Spleen (tissue), 11 donors: ENCODE measurements at regions not wholly inside any gene's neighbourhood (a gene's known extent, or its start where the extent isn't known, plus 50 kb on each side); places are given as distances from the start of the nearest gene placed in this dataset.
"Not testable (repeated sequence)": the region's sequence is repeated elsewhere in the genome, so short reads cannot be mapped to it uniquely, and the experiment has no call there.

Experiments
- DNase-seq: peaks from one replicate; pipeline ENCODE4 v3.0.0-alpha.2; 2020
- H3K27ac ChIP-seq, 8 donors: fragments of 200-600 bp; sonication (generic) in 7 of 8; 1 replicate in 4 of 8; 2 replicates in 4 of 8; pipeline versions ENCODE4 v1.5.0 to v1.8.0; 2016 to 2021; ENCODE audit warnings: inconsistent platforms in 4 of 8, mild to moderate bottlenecking in 4 of 8, moderate library complexity in 1 of 8
- H3K27me3 ChIP-seq, 7 donors: fragments of 200-600 bp; sonication (generic) in 6 of 7; replicated peaks in 1 of 7; 1 replicate in 4 of 7; 2 replicates in 3 of 7; pipeline versions ENCODE4 v1.5.0 to v1.8.0; 2016 to 2021; ENCODE audit warnings: inconsistent platforms in 3 of 7, mild to moderate bottlenecking in 1 of 7
- H3K36me3 ChIP-seq, 6 donors: fragments of 200-600 bp; sonication (generic) in 5 of 6; 1 replicate in 4 of 6; 2 replicates in 2 of 6; pipeline versions ENCODE4 v1.5.0 to v1.8.0; 2016 to 2021; ENCODE audit warnings: inconsistent platforms in 2 of 6
- H3K4me1 ChIP-seq, 6 donors: fragments of 200-600 bp; sonication (generic) in 5 of 6; 1 replicate in 3 of 6; 2 replicates in 3 of 6; pipeline versions ENCODE4 v1.5.0 to v1.8.0; 2016 to 2021; ENCODE audit warnings: inconsistent platforms in 3 of 6
- H3K4me3 ChIP-seq, 8 donors: fragments of 200-600 bp; sonication (generic) in 7 of 8; 1 replicate in 4 of 8; 2 replicates in 4 of 8; pipeline versions ENCODE4 v1.5.0 to v1.8.0; 2016 to 2021; ENCODE audit warnings: inconsistent platforms in 4 of 8, mild to moderate bottlenecking in 4 of 8, moderate library complexity in 2 of 8
- H3K9me3 ChIP-seq, 8 donors: fragments of 200-600 bp; sonication (generic) in 7 of 8; 1 replicate in 4 of 8; 2 replicates in 4 of 8; pipeline versions ENCODE4 v1.5.0 to v1.8.0; 2016 to 2021; ENCODE audit warnings: inconsistent platforms in 4 of 8
- POLR2A ChIP-seq, 3 donors: fragments of 450-650 bp; IDR thresholded peaks; one replicate each; pipeline ENCODE4 v1.5.1; 2017; ENCODE audit warnings: antibody characterized with exemption in 3 of 3, mild to moderate bottlenecking in 1 of 3
- POLR2AphosphoS5 ChIP-seq, 3 donors: sonication (generic); formaldehyde crosslinking; IDR thresholded peaks; one replicate each; pipeline ENCODE4 v1.5.1; 2017; ENCODE audit warnings: antibody characterized with exemption in 3 of 3
- WGBS, 5 donors: extraction: QIAGEN DNeasy Blood & Tissue Kit in 3 of 5; methylation state at CpG; one replicate each; pipeline versions ENCODE4 v1.1.5 to v1.1.7; 2013 to 2018; 5-methylcytosine and 5-hydroxymethylcytosine counted together
- intact Hi-C: fragments of 100-400 bp; cut with DNase I; formaldehyde crosslinking; loops from one replicate; pipeline ENCODE4 v1.15.0; 2023; ENCODE audit warnings: low total_unique reads
- TF ChIP-seq, protein P1 (sequence below), 11 experiments: fragments of 200-600 bp in 7 of 11; fragments of 450-650 bp in 4 of 11; sonication (generic) in 4 of 11; IDR thresholded peaks in 8 of 11; conservative IDR thresholded peaks in 3 of 11; 1 replicate in 7 of 11; 2 replicates in 4 of 11; pipeline versions ENCODE4 v1.4.0 to v1.8.0; 2016 to 2021; ENCODE audit warnings: antibody characterized with exemption in 11 of 11, inconsistent platforms in 4 of 11, mild to moderate bottlenecking in 1 of 11
- donor health status: healthy with polysubstance abuse.
- donor health status: DM: no; HTN: no; CAD: no; lungs with moderate emphysema.
- donor health status: DM: no; HTN: no; CAD: no.
- donor health status: Bipolar disorder and iron deficiency.
- donor health status: healthy.
- donor health status: DM: no; HTN: no; CAD: no.
- donor health status: DM: yes; HTN: yes; CAD: no.

- Histone ChIP-seq H3K27ac (no peak overlapping the region), H3K36me3 (no peaks in the 10 kb centered on the region), H3K4me1 (no peaks in the 10 kb centered on the region), H3K4me3 (no peak overlapping the region), H3K9me3 (no peaks in the 10 kb centered on the region), H3K27me3 (no peaks in the 10 kb centered on the region)
- no peak for DNase-seq
- intact Hi-C loops: no loop called here
- TF ChIP-seq, protein P1, sequence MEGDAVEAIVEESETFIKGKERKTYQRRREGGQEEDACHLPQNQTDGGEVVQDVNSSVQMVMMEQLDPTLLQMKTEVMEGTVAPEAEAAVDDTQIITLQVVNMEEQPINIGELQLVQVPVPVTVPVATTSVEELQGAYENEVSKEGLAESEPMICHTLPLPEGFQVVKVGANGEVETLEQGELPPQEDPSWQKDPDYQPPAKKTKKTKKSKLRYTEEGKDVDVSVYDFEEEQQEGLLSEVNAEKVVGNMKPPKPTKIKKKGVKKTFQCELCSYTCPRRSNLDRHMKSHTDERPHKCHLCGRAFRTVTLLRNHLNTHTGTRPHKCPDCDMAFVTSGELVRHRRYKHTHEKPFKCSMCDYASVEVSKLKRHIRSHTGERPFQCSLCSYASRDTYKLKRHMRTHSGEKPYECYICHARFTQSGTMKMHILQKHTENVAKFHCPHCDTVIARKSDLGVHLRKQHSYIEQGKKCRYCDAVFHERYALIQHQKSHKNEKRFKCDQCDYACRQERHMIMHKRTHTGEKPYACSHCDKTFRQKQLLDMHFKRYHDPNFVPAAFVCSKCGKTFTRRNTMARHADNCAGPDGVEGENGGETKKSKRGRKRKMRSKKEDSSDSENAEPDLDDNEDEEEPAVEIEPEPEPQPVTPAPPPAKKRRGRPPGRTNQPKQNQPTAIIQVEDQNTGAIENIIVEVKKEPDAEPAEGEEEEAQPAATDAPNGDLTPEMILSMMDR (IDR thresholded peaks at IDR 0.05 in 8 of 11, conservative IDR thresholded peaks at IDR 0.05 in 3 of 11): no peak
- no peak for TF ChIP-seq POLR2A (IDR thresholded peaks at IDR 0.05)
- TF ChIP-seq POLR2AphosphoS5 (IDR thresholded peaks at IDR 0.05): no peak
- 64 to 85% (median 79%) methylated on average over 2 of the region's 2 CpGs for WGBS, 5 donors
Measured at GRCh38 chr3:161637559-161637958, 141.0 kb downstream of the OTOL1 start.

- DNase-seq, H3K4me1 ChIP-seq, H3K27me3 ChIP-seq, H3K36me3 ChIP-seq, H3K4me3 ChIP-seq, intact Hi-C loops, H3K27ac ChIP-seq, H3K9me3 ChIP-seq: not testable (repeated sequence)
- 72 to 86% (median 78%) methylated on average over 5 of the region's 5 CpGs for WGBS, 5 donors
Measured at GRCh38 chr3:161639095-161639494, 142.5 kb downstream of the OTOL1 start.

DNA sequence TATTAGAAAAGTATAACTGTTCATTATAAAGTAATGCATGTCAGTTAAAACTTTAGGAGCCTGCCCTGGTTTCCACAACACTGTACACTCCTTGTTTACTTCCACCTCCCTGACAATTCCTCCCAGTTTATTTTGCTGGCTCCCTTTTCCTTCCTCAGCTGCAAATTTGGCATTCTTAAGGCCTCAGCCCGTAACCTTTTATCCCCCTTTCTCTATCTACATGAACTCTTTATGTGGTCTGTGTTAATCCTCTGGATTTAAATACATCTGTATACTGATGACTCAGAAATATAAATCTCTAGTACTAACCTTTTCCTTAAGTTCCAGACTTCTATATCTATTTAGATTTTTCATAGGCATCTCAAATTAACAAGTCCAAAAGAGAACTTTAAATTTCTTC lies 143.6 kb downstream of the OTOL1 start:
- intact Hi-C loops: no loop called here
- 52 to 83% (median 63%) methylated on average over 1 of the region's 1 CpG for WGBS, 5 donors
- no peaks in the 10 kb centered on the region for H3K36me3 ChIP-seq

GRCh38 chr3:161641287-161641686 lies 144.7 kb downstream of the OTOL1 start:
- no peak overlapping the region for H3K27ac ChIP-seq
- 74 to 100% (median 81%) methylated on average over 1 of the region's 1 CpG for WGBS, 5 donors
- DNase-seq: no peak
- TF ChIP-seq POLR2AphosphoS5 (IDR thresholded peaks at IDR 0.05) (no peak), POLR2A (IDR thresholded peaks at IDR 0.05) (no peak)
- TF ChIP-seq, protein P1 (IDR thresholded peaks at IDR 0.05 in 8 of 11, conservative IDR thresholded peaks at IDR 0.05 in 3 of 11): no peak
- H3K4me3 ChIP-seq: no peak overlapping the region
- H3K36me3 ChIP-seq: no peaks in the 10 kb centered on the region
- no peaks in the 10 kb centered on the region for H3K27me3 ChIP-seq
- intact Hi-C loops: no loop called here
- H3K4me1 ChIP-seq: no peaks in the 10 kb centered on the region
- no peaks in the 10 kb centered on the region for H3K9me3 ChIP-seq

More for the DNA sequence above, 143.6 kb downstream of the OTOL1 start:
- no peaks in the 10 kb centered on the region for H3K27me3 ChIP-seq
- no peaks in the 10 kb centered on the region for H3K9me3 ChIP-seq
- no peaks in the 10 kb centered on the region for H3K4me1 ChIP-seq
- DNase-seq: no peak
- no peak overlapping the region for H3K4me3 ChIP-seq
- H3K27ac ChIP-seq: no peak overlapping the region
- TF ChIP-seq, protein P1 (IDR thresholded peaks at IDR 0.05 in 8 of 11, conservative IDR thresholded peaks at IDR 0.05 in 3 of 11): no peak
- no peak for TF ChIP-seq POLR2AphosphoS5 (IDR thresholded peaks at IDR 0.05)
- no peak for TF ChIP-seq POLR2A (IDR thresholded peaks at IDR 0.05)
